GM18909 (cell line): ENCODE measurements at regions not wholly inside any gene's neighbourhood (a gene's known extent, or its start where the extent isn't known, plus 50 kb on each side); places are given as distances from the start of the nearest gene placed in this dataset.

Source experiments
- ATAC-seq: cut with Tn5 transposase; IDR thresholded peaks from one replicate; pipeline ENCODE4 v1.9.1; 2021; ENCODE audit warnings: mild to moderate bottlenecking; ENCODE audit not compliant: unreplicated experiment, poor library complexity

DNA sequence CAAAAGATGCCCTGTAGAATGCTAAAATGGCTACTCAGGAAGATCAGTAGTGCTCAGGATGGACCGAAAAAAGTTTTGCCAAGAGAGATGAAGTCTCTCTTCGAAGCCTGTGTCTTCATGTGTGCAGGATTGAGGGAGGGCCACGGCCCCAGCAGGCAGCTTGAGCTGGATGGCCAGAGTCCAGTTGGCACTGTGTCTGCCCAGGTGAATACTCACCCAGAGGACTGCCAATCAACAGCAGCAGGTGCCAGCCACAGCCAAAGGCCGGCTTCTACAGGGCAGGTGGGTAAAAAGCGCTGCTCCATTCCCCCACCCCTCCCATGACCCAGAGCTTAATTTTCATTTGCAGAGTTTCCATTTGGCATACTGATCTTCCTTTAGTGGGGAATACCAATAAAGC lies 287.9 kb upstream of the ZNF608 start:
- no peak for ATAC-seq

DNA sequence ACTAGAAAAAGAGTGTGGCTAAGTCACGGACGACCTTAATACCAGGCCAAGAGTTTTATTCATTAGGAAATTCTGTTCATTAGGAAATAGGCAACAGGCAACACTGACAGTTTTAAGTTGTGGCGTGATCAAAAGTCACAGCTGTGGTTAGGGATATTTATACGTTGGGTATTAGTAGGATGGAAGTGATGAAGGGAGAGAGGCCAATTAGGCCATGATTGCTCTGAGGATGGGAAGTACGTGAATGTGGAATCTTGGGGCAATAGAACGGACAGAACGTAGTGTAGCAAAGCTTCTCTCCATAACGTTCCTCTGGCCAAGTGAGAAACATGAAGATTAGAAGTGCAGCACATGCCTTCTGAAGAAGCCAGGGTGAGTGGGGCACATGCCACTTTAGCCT lies 290.1 kb upstream of the ZNF608 start:
- no peak for ATAC-seq

DNA sequence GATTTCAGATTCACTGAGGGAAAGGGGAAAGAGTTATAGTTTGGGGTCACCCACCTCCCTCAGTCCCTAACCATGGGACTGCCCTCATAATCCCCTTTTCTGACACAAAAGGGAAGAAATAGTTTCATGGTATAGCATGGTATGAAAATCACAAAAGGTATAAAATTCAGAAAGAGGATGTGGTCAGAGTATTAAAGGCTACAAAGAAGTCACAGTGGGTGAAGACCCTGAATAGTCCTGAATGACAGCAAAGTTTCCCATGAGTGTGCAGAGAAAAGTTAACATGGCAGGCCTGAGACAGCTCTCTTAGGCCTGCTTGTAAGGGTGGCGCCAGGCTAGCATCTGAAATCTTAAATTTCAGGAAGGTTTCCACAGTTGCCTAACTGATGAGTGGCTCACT lies 290.6 kb upstream of the ZNF608 start:
- ATAC-seq: no peak

DNA sequence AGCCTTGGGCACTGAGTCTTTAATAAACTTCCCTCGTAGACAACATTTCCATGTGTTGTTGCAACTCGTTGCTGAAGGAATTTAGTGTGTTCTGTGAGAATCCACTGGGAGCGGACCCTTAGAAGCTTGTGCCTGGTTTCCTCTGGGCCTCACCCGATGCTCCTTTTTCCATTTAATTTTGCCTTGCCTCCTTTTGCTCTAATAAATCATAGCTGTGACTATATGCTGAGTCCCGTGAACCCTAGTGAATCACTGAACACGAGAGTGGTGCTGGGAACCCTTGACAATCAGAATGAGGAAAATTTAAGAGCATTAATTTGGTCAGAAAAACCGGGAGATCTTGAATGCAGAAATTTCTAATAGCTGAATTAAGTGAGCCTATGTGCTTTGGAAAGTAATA lies 291.1 kb upstream of the ZNF608 start:
- ATAC-seq: no peak

DNA sequence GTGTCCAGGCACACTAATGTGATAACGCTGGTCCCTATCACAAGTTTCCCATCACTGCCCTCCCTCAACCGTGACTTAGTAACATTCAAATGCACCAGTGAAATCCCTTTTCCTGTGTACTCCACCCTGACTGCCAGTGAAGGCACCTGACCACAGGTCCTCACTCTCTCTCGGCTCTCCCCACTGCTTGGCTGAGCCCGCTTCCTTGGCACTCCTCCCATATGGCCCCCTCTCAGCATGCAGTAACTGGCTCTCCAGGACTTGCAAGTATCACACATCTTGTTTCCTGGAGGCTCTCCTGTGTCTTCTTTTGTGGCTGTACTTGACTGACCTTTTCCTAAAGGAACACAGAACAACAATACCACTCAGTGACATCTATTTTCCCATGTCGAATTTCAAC lies 292.0 kb upstream of the ZNF608 start:
- ATAC-seq: no peak

DNA sequence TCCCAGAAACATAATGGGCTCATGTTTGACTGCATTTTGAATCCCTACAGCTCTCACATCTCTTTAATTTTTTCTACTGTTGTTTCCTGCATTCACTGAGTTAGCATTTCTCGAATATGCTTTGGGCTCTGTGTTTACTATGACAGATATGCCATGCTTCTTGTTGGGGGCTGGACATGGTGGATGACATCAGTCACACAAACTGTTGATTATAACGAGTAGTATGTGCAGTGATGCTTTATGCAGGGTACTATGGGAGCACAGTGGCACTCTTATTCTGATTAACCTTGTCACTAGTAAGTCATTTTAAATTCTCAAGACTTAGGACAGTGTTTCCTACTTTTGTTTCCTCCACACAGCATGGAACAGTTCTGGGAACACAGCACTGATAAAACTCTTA lies 295.4 kb upstream of the ZNF608 start:
- ATAC-seq: no peak

DNA sequence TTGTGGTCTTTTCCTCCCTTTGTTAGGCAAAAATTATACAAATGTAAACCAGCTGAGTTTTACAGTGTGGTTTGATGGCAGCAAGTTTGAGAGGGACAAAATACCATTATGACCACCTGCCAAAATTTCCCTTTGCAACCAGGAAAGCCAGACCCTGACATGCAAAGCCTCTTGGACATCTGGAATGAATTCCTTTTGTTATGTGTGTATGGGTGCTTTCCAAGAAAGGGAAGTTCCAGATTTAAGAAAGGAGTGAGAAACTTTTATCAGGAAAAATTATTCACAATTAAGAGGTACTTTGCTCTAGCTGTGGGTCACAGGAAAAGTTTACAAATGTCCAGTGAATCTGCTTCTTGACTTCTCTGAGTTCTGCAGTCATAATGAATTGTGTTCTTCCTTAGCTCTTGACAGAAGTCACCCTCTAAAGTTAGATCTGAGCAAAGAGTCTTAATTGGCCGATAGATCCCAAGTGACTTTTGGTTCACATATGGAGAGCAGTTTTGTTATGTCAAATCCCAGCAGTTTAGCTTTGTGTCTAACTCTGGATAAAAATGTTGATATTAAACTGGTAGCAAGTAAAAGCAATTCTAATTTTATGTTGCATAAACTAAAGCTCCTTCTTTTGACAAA lies 295.9 kb upstream of the ZNF608 start:
- no peak for ATAC-seq

DNA sequence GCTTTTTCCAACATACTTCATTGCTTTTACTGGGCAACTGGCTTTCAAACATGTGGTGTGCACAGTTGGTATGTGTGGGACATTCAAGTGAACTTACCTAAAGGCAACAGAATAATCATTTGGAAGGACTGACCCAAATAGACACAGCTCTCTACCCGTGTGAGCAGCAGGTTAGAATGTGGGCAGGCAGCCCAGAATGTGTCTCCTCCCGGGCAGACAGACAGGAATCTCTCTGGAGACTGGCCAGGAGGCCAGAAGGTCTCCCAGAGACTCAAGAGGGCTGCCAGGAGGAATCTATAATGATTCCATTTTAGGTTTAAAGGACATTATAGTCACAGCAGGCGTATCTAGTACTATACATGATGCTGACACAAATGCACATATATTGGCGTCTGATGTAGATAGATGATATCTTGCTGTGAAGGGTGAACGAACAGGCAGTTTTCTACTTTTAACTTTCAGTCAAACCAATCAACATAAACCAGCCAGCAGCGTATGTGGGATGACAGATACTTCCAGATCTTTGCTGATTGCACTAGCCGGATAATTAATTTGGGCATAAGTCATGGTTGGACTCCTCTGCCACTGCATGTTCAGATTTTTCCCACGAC lies 297.4 kb upstream of the ZNF608 start:
- ATAC-seq: no peak

DNA sequence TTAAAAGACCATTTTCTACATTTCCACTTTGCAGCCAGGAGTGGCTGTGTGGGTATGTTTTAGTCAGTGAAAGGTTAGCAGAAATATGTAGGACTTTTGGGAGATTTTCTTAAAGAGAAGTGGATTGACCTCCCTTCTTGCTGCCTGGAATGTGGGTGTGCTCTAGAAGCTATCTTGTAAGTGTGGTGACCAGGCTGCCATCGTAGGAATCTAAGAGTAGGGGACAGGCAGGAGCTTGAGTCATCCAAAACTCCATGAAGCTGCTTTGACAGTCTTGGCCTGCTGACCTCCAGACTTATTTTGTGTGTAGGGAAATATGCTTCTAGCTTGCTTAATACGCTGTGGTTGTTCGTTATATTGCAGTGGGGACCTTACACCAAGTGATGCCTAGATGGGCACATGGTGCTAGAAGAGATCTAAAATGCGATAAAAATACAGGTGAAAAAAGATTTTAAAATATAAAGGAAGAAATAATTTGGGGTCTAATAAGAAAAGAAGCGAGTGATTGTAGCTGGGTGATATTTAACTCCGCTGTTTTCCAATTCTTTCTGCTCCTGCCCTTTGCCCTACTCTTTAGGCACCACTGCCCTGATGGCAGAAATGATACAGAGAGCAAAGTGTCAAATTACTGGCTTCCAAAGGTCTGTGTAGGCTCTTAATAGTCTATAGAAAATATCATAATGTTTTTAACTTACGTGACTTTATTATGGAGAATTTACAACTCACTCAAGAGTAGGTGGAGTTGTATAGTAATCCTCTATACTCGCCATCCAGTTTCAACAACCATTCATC lies 298.2 kb upstream of the ZNF608 start:
- no peak for ATAC-seq

DNA sequence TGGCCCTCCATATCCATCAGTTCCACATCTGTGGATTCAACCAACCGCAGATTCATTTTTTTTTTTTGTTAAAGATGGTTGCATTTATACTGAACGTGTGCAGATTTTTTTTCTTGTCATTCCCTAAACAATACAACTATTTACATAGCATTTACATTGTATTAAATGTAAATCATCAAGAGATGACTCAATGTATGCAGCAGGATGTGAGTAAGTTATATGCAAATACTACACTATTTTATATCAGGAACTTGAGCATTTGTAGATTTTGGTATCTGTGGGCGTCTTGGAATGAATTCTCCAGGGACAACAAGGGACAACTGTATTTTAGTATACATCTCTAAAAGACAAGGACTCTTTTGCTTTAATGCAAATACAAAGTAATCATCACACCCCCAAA lies 299.2 kb upstream of the ZNF608 start:
- ATAC-seq: no peak

DNA sequence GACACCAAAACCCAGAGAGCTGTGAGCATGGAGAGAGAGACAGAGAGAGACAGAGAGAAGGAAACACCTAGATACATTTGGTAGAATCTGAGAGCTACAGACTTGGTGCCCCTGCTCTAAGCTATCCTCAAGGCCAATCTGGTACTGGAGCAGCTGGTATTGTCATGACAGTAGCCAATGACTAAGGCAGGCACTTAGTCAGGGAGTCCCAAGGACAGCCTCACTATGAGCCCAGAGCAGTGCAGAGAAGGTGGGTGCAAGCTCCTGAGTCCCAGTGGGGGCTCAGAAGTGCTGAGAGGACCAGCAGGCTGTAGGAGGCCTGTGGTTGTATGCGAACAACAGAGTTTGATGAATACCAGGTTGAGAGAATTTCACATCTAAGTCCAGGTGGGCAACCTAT lies 300.4 kb upstream of the ZNF608 start:
- no peak for ATAC-seq

DNA sequence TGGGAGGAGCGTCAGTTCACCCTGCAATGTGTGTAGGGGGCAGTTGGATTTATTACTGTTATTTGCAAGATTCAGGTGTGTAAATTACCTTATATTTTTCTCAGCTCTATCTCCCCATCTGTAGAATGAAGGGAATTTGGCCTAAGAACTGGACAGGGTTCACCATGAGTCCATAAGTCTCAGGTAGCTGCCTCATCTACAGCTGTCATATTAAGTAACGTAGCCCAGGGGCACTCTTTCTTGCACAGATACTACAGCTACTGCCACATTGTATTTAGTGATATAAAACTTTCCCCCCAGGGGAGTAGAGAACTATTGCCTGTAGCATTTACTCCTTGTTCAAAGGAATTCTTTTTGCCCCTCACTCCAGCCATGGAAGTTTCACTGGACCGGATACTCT lies 301.4 kb upstream of the ZNF608 start:
- ATAC-seq: no peak

DNA sequence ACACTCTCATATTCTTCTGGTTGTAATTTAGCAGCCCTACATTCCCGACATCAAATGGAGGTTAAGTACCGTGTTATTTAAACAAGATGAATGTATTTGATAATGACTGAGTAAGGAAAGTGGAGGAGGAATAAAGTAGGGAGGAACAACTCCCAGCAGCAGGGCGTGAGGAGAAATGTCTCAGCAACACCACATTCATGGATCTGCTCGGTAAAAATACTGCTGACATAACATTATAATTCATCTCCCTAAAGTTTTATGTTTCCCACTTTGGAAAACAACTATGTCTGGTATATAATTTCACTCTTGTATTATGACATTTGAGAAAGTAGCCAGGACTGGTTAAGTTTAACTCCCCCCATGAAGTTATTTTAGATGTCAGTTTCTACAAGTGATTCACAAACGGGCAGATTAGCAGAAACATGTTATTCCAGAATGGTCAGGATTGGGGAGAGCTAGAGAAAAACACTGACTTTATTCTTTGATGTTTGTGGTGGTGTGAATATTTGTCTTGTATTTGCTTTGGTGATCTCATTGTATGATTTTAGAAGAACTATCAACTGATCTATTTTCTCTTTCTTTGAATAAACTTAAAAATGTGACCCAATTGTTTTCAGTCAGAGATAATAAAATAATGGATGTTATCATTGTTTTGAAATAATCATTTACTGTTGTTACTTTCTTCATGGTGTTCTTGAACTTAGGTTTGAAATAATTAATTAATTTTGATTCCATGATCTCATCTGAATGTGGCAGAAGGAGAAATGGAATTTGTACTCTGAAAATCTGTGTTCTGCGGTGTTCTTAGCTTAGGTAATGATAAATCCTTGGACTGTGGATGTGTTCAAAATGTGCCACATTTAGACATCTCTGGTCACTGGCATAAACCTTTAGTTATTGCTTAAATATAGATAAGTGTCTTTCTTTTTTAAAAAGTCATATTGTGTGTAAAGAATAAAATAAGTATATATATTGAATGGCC lies 303.6 kb upstream of the ZNF608 start:
- ATAC-seq: no peak

DNA sequence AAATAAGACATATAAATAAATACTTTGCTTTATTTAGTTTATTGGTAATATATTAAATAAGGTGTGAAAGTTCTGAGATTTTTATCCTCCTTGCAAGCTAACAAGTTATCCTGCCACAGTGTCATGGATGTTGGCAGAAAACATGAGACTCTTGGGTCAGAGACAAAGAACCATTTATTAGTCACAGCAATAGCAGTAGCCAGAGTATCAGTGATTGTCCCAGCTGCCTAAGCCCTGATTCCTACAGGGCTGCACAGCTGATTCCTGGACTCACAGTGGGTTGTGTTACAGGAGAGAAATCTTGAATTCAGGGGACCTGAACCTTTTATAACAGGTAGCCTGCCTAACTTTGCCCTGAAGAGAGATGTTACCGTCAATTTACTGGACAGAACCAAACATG lies 304.5 kb upstream of the ZNF608 start:
- no peak for ATAC-seq

DNA sequence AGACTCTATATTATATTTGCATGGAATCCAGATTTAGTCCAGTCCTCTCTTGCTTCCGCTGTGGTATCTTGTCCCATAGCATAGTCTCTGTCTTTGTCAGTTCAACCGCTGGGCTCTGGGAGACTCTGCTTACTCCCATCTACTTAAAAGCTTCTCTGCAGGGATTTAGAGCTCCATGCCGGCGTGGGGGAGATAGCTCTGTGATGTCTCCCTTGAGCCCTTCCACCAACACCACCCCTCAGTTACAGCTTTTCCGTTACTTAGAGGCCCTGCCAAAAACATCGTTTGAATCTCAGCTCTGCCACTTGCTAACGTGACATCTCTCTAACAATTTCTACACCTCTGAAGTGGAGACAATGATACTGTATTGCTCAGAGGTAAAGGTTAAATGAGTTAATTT lies 306.1 kb upstream of the ZNF608 start:
- ATAC-seq: no peak

DNA sequence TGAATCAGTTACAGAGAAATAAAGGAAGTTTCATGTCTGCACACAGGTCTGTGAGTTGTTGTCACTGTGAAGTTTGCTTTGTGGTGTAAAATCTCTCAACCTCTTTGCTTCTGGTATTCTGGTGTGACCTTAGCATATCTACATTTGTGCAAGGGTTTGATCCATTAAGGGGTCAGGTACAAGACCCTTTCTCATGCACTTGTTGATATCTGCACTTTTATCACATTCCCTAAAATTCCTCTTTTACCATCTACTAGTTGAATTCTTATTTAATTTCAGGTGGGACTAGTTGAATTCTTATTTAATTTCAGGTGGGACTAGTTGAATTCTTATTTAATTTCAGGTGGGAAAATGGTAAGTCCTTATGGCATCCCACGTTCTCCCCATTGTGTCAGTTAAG lies 306.7 kb upstream of the ZNF608 start:
- no peak for ATAC-seq

DNA sequence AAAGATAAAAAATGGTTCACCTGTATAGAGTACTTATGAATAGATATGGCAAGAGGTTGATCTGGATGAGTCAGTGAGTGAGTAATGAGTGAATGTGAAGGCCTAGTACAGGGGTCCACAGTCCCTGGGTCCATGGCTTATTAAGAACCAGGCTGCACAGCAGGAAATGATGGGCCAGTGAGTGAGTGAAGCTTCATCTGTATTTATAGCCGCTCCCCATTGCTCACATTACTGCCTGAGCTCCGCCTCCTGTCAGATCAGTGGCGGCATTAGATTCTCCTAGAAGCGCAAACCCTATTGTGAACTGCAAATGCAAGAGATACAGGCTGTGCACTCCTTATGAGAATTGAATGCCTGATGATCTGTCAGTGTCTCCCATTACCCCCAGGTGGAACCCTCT lies 307.7 kb upstream of the ZNF608 start:
- ATAC-seq: no peak

DNA sequence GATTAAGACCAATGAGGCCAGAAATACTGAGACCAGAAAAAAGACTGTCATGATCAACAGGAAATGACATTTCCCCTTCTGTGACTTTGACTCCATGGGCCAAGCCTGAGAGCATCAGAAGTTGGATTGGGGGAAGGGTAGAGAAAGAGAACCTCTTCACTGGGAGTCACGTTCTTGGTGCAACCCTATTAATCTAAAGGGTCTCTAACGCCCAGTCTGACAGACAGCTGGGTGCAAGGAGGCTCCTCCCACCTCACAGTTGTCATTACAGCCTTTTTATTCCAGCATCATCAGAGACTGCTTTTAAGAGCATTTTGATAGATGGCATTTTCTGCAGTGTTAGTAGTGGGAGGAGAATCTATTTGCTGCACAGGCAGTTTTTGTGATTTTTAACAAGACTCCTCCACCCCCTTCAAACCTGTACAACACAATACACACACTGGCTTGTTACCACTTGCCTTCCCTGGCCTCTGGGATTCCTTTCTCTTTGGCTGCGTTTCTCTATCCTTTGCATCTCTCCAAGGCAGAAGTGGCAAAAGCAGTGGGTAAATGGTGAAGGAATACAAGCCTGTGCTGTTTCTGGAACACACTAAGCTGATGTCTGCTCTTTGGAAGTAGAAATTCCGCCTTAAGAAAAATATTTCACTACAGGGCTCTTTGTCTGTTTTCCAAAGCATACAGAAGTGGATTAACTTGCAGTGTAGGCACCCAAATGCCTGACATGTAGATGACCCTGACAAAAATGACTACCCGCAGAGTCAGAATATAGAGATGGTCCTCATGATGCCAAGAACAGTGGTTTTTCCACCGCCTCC lies 310.4 kb upstream of the ZNF608 start:
- ATAC-seq: no peak

DNA sequence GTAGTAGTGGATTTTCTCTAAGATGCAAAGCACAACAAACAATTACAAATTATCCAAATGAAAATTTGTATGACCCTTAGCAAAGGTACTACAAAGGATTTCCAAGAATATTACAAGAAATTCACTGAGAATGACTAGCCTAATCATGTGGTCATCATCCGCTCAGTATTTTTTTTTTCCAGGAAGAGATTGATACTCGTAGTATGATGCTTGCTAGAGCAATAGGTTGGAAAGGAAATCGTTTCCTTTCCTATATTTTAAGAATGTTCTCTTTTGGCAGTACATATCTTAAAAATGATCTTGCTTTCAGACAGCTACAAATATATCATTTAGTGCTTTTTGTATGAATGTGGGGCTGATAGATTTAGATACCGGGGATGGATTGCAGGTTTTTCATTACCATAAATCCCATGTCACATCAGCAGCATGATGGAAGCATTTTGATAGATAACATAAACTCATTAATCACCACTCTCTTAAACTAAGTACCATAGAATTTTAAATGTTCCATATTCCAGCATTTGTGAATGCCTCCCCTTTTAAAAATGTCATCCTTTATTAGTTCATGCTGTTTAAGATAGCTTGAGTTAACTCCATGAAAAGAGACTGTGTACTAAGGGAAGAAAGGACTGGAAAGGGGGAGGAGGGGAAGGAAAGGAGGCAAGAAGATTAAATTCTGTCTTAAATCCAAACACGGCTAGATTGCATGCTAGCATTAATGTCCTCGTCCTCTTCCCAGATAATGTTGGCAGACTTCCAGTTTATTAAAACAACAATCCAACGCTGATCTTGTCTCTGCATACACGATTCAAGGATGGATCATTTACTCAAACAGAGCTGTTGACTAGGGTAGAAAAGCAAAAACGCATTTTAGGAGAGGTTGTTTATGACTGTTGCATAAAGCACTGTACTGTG lies 311.7 kb upstream of the ZNF608 start:
- no peak for ATAC-seq
